GM23248 (cell line): ENCODE measurements at regions not wholly inside any gene's neighbourhood (a gene's known extent, or its start where the extent isn't known, plus 50 kb on each side); places are given as distances from the start of the nearest gene placed in this dataset.

Source experiments
- DNase-seq: peaks from one replicate; pipeline ENCODE4 v3.0.0-alpha.2; 2015
- H2AFZ ChIP-seq: fragments of 200-600 bp; sonication (generic); 2 replicates; pipeline ENCODE4 v1.6.1; 2016; ENCODE audit warnings: antibody characterized with exemption
- H3F3A ChIP-seq: fragments of 200-600 bp; sonication (generic); 2 replicates; pipeline ENCODE4 v1.6.1; 2016; ENCODE audit warnings: mild to moderate bottlenecking, antibody characterized with exemption, mixed run types; ENCODE audit not compliant: insufficient read depth
- H3K27ac ChIP-seq: fragments of 200-600 bp; sonication (generic); 2 replicates; pipeline ENCODE4 v1.5.1; 2016; ENCODE audit warnings: mild to moderate bottlenecking
- H3K27me3 ChIP-seq: fragments of 200-600 bp; sonication (generic); replicated peaks from 2 replicates; pipeline ENCODE4 v1.6.1; 2016; ENCODE audit warnings: mild to moderate bottlenecking; ENCODE audit not compliant: insufficient read depth
- H3K36me3 ChIP-seq: fragments of 200-600 bp; sonication (generic); 2 replicates; pipeline ENCODE4 v1.6.1; 2016; ENCODE audit warnings: low read depth, mild to moderate bottlenecking
- H3K4me1 ChIP-seq: fragments of 200-600 bp; sonication (generic); 2 replicates; pipeline ENCODE4 v1.6.1; 2016; ENCODE audit warnings: mild to moderate bottlenecking; ENCODE audit not compliant: insufficient read depth
- H3K4me2 ChIP-seq: fragments of 200-600 bp; sonication (generic); one replicate; pipeline ENCODE4 v1.6.1; 2016; ENCODE audit warnings: mild to moderate bottlenecking; ENCODE audit not compliant: unreplicated experiment
- H3K4me3 ChIP-seq: fragments of 200-600 bp; sonication (generic); 2 replicates; pipeline ENCODE4 v1.5.1; 2016; ENCODE audit warnings: mild to moderate bottlenecking
- H3K79me2 ChIP-seq: fragments of 200-600 bp; sonication (generic); 2 replicates; pipeline ENCODE4 v1.6.1; 2016; ENCODE audit warnings: mild to moderate bottlenecking; ENCODE audit not compliant: insufficient read depth
- H3K9ac ChIP-seq: fragments of 200-600 bp; sonication (generic); 2 replicates; pipeline ENCODE4 v1.6.1; 2016; ENCODE audit warnings: mild to moderate bottlenecking
- H3K9me2 ChIP-seq: fragments of 200-600 bp; sonication (generic); 2 replicates; pipeline ENCODE4 v1.6.1; 2016; ENCODE audit warnings: mixed run types, mild to moderate bottlenecking, moderate library complexity; ENCODE audit not compliant: insufficient read depth
- H3K9me3 ChIP-seq: fragments of 200-600 bp; sonication (generic); one replicate; pipeline ENCODE4 v1.6.1; 2017; ENCODE audit warnings: low read depth
- H4K20me1 ChIP-seq: fragments of 200-600 bp; sonication (generic); 2 replicates; pipeline ENCODE4 v1.6.0; 2016; ENCODE audit not compliant: insufficient read depth
- EZH2 ChIP-seq: fragments of 200-600 bp; sonication (generic); IDR thresholded peaks from 2 replicates; pipeline ENCODE4 v1.6.1; 2018; ENCODE audit warnings: antibody characterized with exemption, mild to moderate bottlenecking; ENCODE audit not compliant: insufficient read depth, poor library complexity, severe bottlenecking
- EZH2phosphoT487 ChIP-seq: fragments of 200-600 bp; sonication (generic); IDR thresholded peaks from 2 replicates; pipeline ENCODE4 v1.6.1; 2018; ENCODE audit warnings: antibody characterized with exemption, moderate library complexity, mild to moderate bottlenecking, low read depth; ENCODE audit not compliant: insufficient read depth
- WGBS, 2 experiments: methylation state at CpG; one replicate each; pipeline ENCODE4 v1.1.6; 2015 to 2017; ENCODE audit warnings: low lambda C conversion rate in 2 of 2, low coverage in 1 of 2; ENCODE audit errors: missing lambda C conversion rate in 2 of 2; 5-methylcytosine and 5-hydroxymethylcytosine counted together
- in situ Hi-C: fragments of 300-500 bp; cut with MboI; formaldehyde crosslinking; loops from 2 replicates; pipeline ENCODE4 v1.15.0; 2020

DNA sequence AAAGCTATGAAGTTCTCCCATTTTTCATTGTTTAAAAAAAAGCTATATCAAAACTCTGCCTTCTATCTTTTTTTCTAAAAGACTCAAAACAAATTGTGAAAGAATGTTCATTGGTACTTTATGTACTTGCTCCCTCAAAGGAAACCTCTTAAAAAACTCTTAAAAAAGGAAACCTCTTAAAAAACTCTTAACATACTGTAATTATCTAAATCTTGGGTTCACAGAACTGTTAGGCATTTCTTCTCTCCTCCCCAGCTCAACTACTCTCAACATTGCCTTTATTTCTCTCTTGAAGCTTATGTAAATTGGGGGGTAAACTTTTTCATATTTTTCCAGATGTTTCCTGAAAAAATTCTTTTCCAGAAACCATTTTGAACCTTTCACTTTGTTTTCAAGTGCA, 330.5 kb upstream of the SLC39A10 start:
- Histone ChIP-seq H3F3A (no peaks in the 10 kb centered on the region), H3K9me3 (no peaks in the 10 kb centered on the region), H3K27ac (no peak overlapping the region), H3K4me1 (no peaks in the 10 kb centered on the region), H2AFZ (0 out of 2 replicates have a peak overlapping the region, but pooled peaks have one; percentile 2), H3K9ac (no peak overlapping the region), H3K4me3 (no peak overlapping the region), H3K27me3 (no peaks in the 10 kb centered on the region), H3K79me2 (no peaks in the 10 kb centered on the region), H3K9me2 (no peaks in the 10 kb centered on the region), H4K20me1 (no peaks in the 10 kb centered on the region), H3K4me2 (no peak overlapping the region), H3K36me3 (no peaks in the 10 kb centered on the region)
- TF ChIP-seq EZH2phosphoT487 (no peak), EZH2 (no peak)
- DNase-seq, result no peak
- in situ Hi-C loops, result no loop called here

DNA sequence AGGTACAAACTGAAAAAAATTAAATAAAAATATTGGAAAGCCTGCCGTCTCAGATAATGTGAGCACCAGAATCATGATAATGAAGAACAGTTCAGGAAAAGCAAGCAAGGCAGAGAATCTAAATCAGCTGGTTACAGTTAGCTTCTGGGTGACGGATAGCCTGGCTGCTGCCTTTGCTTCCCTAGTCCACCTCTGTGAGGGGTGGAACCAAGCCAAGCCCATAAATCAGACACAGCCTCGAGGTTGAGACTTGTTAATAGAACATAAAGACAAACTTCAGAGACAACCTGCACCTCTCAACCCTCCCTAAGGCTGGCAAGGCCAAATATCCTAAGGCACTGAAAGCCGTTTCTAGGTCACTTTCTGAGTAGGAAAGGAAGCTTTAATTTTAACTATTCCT, 334.7 kb upstream of the SLC39A10 start:
- Histone ChIP-seq H3K27ac (no peak overlapping the region), H3K36me3 (no peaks in the 10 kb centered on the region), H3K4me3 (no peak overlapping the region), H2AFZ (peak overlapping the region; percentile 37; the same call in 1 of the 2 replicates), H3K4me1 (peaks cover 35% of the 10 kb centered on the region), H3K9ac (no peak overlapping the region), H4K20me1 (no peaks in the 10 kb centered on the region), H3K9me2 (no peaks in the 10 kb centered on the region), H3K4me2 (no peak overlapping the region), H3K27me3 (no peaks in the 10 kb centered on the region), H3F3A (peaks cover 16% of the 10 kb centered on the region; the same call in 1 of the 2 replicates), H3K79me2 (no peaks in the 10 kb centered on the region), H3K9me3 (no peaks in the 10 kb centered on the region)
- TF ChIP-seq EZH2phosphoT487, result no peak
- TF ChIP-seq EZH2, result no peak
- peak; percentile 5 for DNase-seq
- 37 to 40% methylated on average over 4 of the region's 4 CpGs for WGBS, 2 experiments
- in situ Hi-C loops, result loop anchor here (25.0 kb wide), 1 partner anchor 340 kb away; the partner anchor contains the start of gene SLC39A10

- peak overlapping the region; percentile 68 for H3K4me2 ChIP-seq
- H2AFZ ChIP-seq, result no peak overlapping the region
- H3K27me3 ChIP-seq, result no peaks in the 10 kb centered on the region
- H3K9ac ChIP-seq, result no peak overlapping the region
- no peaks in the 10 kb centered on the region for H3K36me3 ChIP-seq
- no peaks in the 10 kb centered on the region for H4K20me1 ChIP-seq
- DNase-seq, result peak; percentile 18
- H3K9me3 ChIP-seq, result no peaks in the 10 kb centered on the region
- WGBS, 2 experiments, result 43 to 60% methylated on average over 1 of the region's 1 CpG
- H3F3A ChIP-seq, result peaks cover 16% of the 10 kb centered on the region; the same call in 1 of the 2 replicates
- H3K4me3 ChIP-seq, result no peak overlapping the region
- TF ChIP-seq EZH2, result no peak
- no peak for TF ChIP-seq EZH2phosphoT487
- no peaks in the 10 kb centered on the region for H3K9me2 ChIP-seq
- peaks cover 35% of the 10 kb centered on the region for H3K4me1 ChIP-seq
- H3K27ac ChIP-seq, result peak overlapping the region; percentile 15; the same call in 1 of the 2 replicates
- no peaks in the 10 kb centered on the region for H3K79me2 ChIP-seq
- in situ Hi-C loops, result loop anchor here (25.0 kb wide), 1 partner anchor 342 kb away; the partner anchor contains the start of gene SLC39A10
These were observed 336.5 kb upstream of the SLC39A10 start for GRCh38 chr2:195320413-195320973.

GRCh38 chr2:195319548-195320412, 337.2 kb upstream of the SLC39A10 start:
- peak; percentile 19 for DNase-seq
- peak overlapping the region; percentile 74 for H3K27ac ChIP-seq
- peaks cover 16% of the 10 kb centered on the region; the same call in 1 of the 2 replicates for H3F3A ChIP-seq
- no peaks in the 10 kb centered on the region for H3K9me3 ChIP-seq
- H3K4me3 ChIP-seq, result no peak overlapping the region
- no peaks in the 10 kb centered on the region for H3K9me2 ChIP-seq
- H3K36me3 ChIP-seq, result no peaks in the 10 kb centered on the region
- in situ Hi-C loops, result loop anchor here (25.0 kb wide), 1 partner anchor 343 kb away; the partner anchor contains the start of gene SLC39A10
- peak overlapping the region; percentile 68 for H3K4me2 ChIP-seq
- H3K4me1 ChIP-seq, result peaks cover 35% of the 10 kb centered on the region
- H3K9ac ChIP-seq, result peak overlapping the region; percentile 47; the same call in 1 of the 2 replicates
- no peaks in the 10 kb centered on the region for H3K79me2 ChIP-seq
- H2AFZ ChIP-seq, result 0 out of 2 replicates have a peak overlapping the region, but pooled peaks have one; percentile 16
- WGBS, 2 experiments, result 0 to 7% methylated on average over 1 of the region's 1 CpG
- no peak for TF ChIP-seq EZH2phosphoT487
- no peak for TF ChIP-seq EZH2
- H3K27me3 ChIP-seq, result no peaks in the 10 kb centered on the region
- H4K20me1 ChIP-seq, result no peaks in the 10 kb centered on the region
